ENCODE measurements at regions not wholly inside any gene's neighbourhood (a gene's known extent, or its start where the extent isn't known, plus 50 kb on each side); places are given as distances from the start of the nearest gene placed in this dataset.
"Not testable (repeated sequence)": the region's sequence is repeated elsewhere in the genome, so short reads cannot be mapped to it uniquely, and the experiment has no call there.

GRCh38 chr2:224252631-224253030, 149.3 kb downstream of the FAM124B start:
- DNase-seq (ENCODE audit: low read depth in 1 of 2, low spot score in 2 of 2), result no peak
- Histone ChIP-seq H3K9me3 (replicated peaks) (no peaks in the 10 kb centered on the region), H3K27ac (no peak overlapping the region), H3K4me1 (replicated peaks) (no peaks in the 10 kb centered on the region), H3K27me3 (replicated peaks) (no peaks in the 10 kb centered on the region), H3K4me3 (no peak overlapping the region), H3K36me3 (no peaks in the 10 kb centered on the region)

GRCh38 chr2:224248944-224249371, 152.9 kb downstream of the FAM124B start:
- H3K36me3 ChIP-seq, result no peaks in the 10 kb centered on the region
- H3K27me3 ChIP-seq (replicated peaks), result no peaks in the 10 kb centered on the region
- no peak for DNase-seq (ENCODE audit: low read depth in 1 of 2, low spot score in 2 of 2)
- no peaks in the 10 kb centered on the region for H3K4me1 ChIP-seq (replicated peaks)
- no peaks in the 10 kb centered on the region for H3K9me3 ChIP-seq (replicated peaks)
- no peak overlapping the region for H3K4me3 ChIP-seq
- no peak overlapping the region for H3K27ac ChIP-seq

GRCh38 chr2:224242561-224242960, 159.3 kb downstream of the FAM124B start:
- Histone ChIP-seq H3K4me3 (no peak overlapping the region), H3K27ac (no peak overlapping the region), H3K4me1 (replicated peaks) (no peaks in the 10 kb centered on the region), H3K36me3 (no peaks in the 10 kb centered on the region), H3K9me3 (replicated peaks) (no peaks in the 10 kb centered on the region), H3K27me3 (replicated peaks) (no peaks in the 10 kb centered on the region)
- no peak for DNase-seq (ENCODE audit: low read depth in 1 of 2, low spot score in 2 of 2)

- no peak overlapping the region for H3K4me3 ChIP-seq
- no peak overlapping the region for H3K27ac ChIP-seq
- no peaks in the 10 kb centered on the region for H3K36me3 ChIP-seq
- no peaks in the 10 kb centered on the region for H3K27me3 ChIP-seq (replicated peaks)
- no peaks in the 10 kb centered on the region for H3K4me1 ChIP-seq (replicated peaks)
- no peaks in the 10 kb centered on the region for H3K9me3 ChIP-seq (replicated peaks)
- DNase-seq (ENCODE audit: low read depth in 1 of 2, low spot score in 2 of 2), result no peak
Measured at GRCh38 chr2:224241812-224242211, 160.1 kb downstream of the FAM124B start.

- Histone ChIP-seq H3K36me3 (no peaks in the 10 kb centered on the region), H3K4me3 (no peak overlapping the region), H3K9me3 (replicated peaks) (no peaks in the 10 kb centered on the region), H3K27ac (no peak overlapping the region), H3K27me3 (replicated peaks) (no peaks in the 10 kb centered on the region), H3K4me1 (replicated peaks) (no peaks in the 10 kb centered on the region)
- no peak for DNase-seq (ENCODE audit: low read depth in 1 of 2, low spot score in 2 of 2)
Measured at GRCh38 chr2:224241001-224241400, 160.9 kb downstream of the FAM124B start.

- no peak for DNase-seq (ENCODE audit: low read depth in 1 of 2, low spot score in 2 of 2)
- Histone ChIP-seq H3K27ac (no peak overlapping the region), H3K27me3 (replicated peaks) (no peaks in the 10 kb centered on the region), H3K9me3 (replicated peaks) (no peaks in the 10 kb centered on the region), H3K36me3 (no peaks in the 10 kb centered on the region), H3K4me1 (replicated peaks) (peaks cover 24% of the 10 kb centered on the region), H3K4me3 (no peak overlapping the region)
Measured at GRCh38 chr2:224223851-224224555, 177.9 kb downstream of the FAM124B start.

GRCh38 chr2:224222974-224223373, 178.9 kb downstream of the FAM124B start:
- no peak for DNase-seq (ENCODE audit: low read depth in 1 of 2, low spot score in 2 of 2)
- no peak overlapping the region for H3K27ac ChIP-seq

GRCh38 chr2:224222291-224222690, 179.6 kb downstream of the FAM124B start:
- Histone ChIP-seq H3K4me1 (replicated peaks) (peaks cover 24% of the 10 kb centered on the region), H3K27ac (peak overlapping the region; percentile 92), H3K9me3 (replicated peaks) (no peaks in the 10 kb centered on the region), H3K36me3 (no peaks in the 10 kb centered on the region), H3K27me3 (replicated peaks) (no peaks in the 10 kb centered on the region), H3K4me3 (no peak overlapping the region)
- DNase-seq (ENCODE audit: low read depth in 1 of 2, low spot score in 2 of 2), result peak in 1 of 2 experiments; percentile 24

More at GRCh38 chr2:224222974-224223373, 178.9 kb downstream of the FAM124B start:
- Histone ChIP-seq H3K4me1 (replicated peaks) (peaks cover 24% of the 10 kb centered on the region), H3K36me3 (no peaks in the 10 kb centered on the region), H3K4me3 (no peak overlapping the region), H3K27me3 (replicated peaks) (no peaks in the 10 kb centered on the region), H3K9me3 (replicated peaks) (no peaks in the 10 kb centered on the region)

- Histone ChIP-seq H3K36me3 (no peaks in the 10 kb centered on the region), H3K27me3 (replicated peaks) (no peaks in the 10 kb centered on the region), H3K9me3 (replicated peaks) (no peaks in the 10 kb centered on the region), H3K4me1 (replicated peaks) (peaks cover 24% of the 10 kb centered on the region), H3K4me3 (no peak overlapping the region), H3K27ac (peak overlapping the region; percentile 92)
- peak; percentile 85 to 92 for DNase-seq (ENCODE audit: low read depth in 1 of 2, low spot score in 2 of 2)
Measured at GRCh38 chr2:224221455-224221913, 180.4 kb downstream of the FAM124B start.

- DNase-seq (ENCODE audit: low read depth in 1 of 2, low spot score in 2 of 2), result peak in 1 of 2 experiments; percentile 55
- Histone ChIP-seq H3K27ac (peak overlapping the region; percentile 92), H3K27me3 (replicated peaks) (no peaks in the 10 kb centered on the region), H3K4me3 (no peak overlapping the region), H3K4me1 (replicated peaks) (peaks cover 24% of the 10 kb centered on the region), H3K36me3 (no peaks in the 10 kb centered on the region), H3K9me3 (replicated peaks) (no peaks in the 10 kb centered on the region)
Measured at GRCh38 chr2:224220586-224221255, 181.2 kb downstream of the FAM124B start.

GRCh38 chr2:224219781-224220180, 180.7 kb upstream of the SERPINE2 start:
- Histone ChIP-seq H3K27ac (no peak overlapping the region; the same call in 1 of the 2 replicates), H3K9me3 (replicated peaks) (no peaks in the 10 kb centered on the region), H3K36me3 (no peaks in the 10 kb centered on the region), H3K4me1 (replicated peaks) (peaks cover 24% of the 10 kb centered on the region), H3K4me3 (no peak overlapping the region), H3K27me3 (replicated peaks) (no peaks in the 10 kb centered on the region)
- DNase-seq (ENCODE audit: low read depth in 1 of 2, low spot score in 2 of 2), result no peak

- Histone ChIP-seq H3K36me3 (no peaks in the 10 kb centered on the region), H3K9me3 (replicated peaks) (no peaks in the 10 kb centered on the region), H3K27me3 (replicated peaks) (no peaks in the 10 kb centered on the region), H3K4me1 (replicated peaks) (peaks cover 24% of the 10 kb centered on the region), H3K27ac (no peak overlapping the region), H3K4me3 (no peak overlapping the region)
- DNase-seq (ENCODE audit: low read depth in 1 of 2, low spot score in 2 of 2), result no peak
Measured at GRCh38 chr2:224217962-224218347, 178.9 kb upstream of the SERPINE2 start.

GRCh38 chr2:224217233-224217961, 178.3 kb upstream of the SERPINE2 start:
- DNase-seq (ENCODE audit: low read depth in 1 of 2, low spot score in 2 of 2), result no peak
- Histone ChIP-seq H3K27ac (no peak overlapping the region), H3K9me3 (replicated peaks) (no peaks in the 10 kb centered on the region)

GRCh38 chr2:224215611-224216010, 176.5 kb upstream of the SERPINE2 start:
- not testable (repeated sequence) for H3K27ac ChIP-seq; H3K9me3 ChIP-seq (replicated peaks); DNase-seq (ENCODE audit: low read depth in 1 of 2, low spot score in 2 of 2); H3K27me3 ChIP-seq (replicated peaks); H3K4me3 ChIP-seq; H3K4me1 ChIP-seq (replicated peaks); H3K36me3 ChIP-seq

More at GRCh38 chr2:224217233-224217961, 178.3 kb upstream of the SERPINE2 start:
- Histone ChIP-seq H3K36me3 (no peaks in the 10 kb centered on the region), H3K27me3 (replicated peaks) (no peaks in the 10 kb centered on the region), H3K4me3 (no peak overlapping the region), H3K4me1 (replicated peaks) (peaks cover 22% of the 10 kb centered on the region)
